ENCODE measurements at regions not wholly inside any gene's neighbourhood (a gene's known extent, or its start where the extent isn't known, plus 50 kb on each side); places are given as distances from the start of the nearest gene placed in this dataset.
A peak's percentile ranks its signal among the peaks of the same experiment; 100 is the strongest.
"Not testable (repeated sequence)": the region's sequence is repeated elsewhere in the genome, so short reads cannot be mapped to it uniquely, and the experiment has no call there.

- not testable (repeated sequence) for H3K36me3 ChIP-seq (ENCODE audit: control insufficient read depth in 3 of 3, insufficient read depth in 2 of 3, low read depth in 1 of 3, low read length in 3 of 3); H3K4me3 ChIP-seq (ENCODE audit: low read depth in 1 of 3, low read length in 3 of 3); FAIRE-seq; H3K27ac ChIP-seq (ENCODE audit: low read depth in 1 of 3, low read length in 2 of 3); H3K9me3 ChIP-seq (ENCODE audit: control insufficient read depth in 2 of 2, insufficient read depth in 1 of 2, low read depth in 1 of 2, low read length in 1 of 2); H3K27me3 ChIP-seq (ENCODE audit: control insufficient read depth in 3 of 3, insufficient read depth in 3 of 3, low read length in 3 of 3); H3K4me1 ChIP-seq (ENCODE audit: control insufficient read depth in 3 of 3, insufficient read depth in 2 of 3, low read depth in 1 of 3, low read length in 2 of 3); DNase-seq
- WGBS, 3 donors = no CpG with 5 or more reads among the region's 12 CpGs
Measured at GRCh38 chrX:3875638-3876037, 162.2 kb upstream of the PRKX start.

GRCh38 chrX:3872226-3872879 lies 158.9 kb upstream of the PRKX start:
- H3K4me1 ChIP-seq (ENCODE audit: control insufficient read depth in 3 of 3, insufficient read depth in 2 of 3, low read depth in 1 of 3, low read length in 2 of 3); H3K36me3 ChIP-seq (ENCODE audit: control insufficient read depth in 3 of 3, insufficient read depth in 2 of 3, low read depth in 1 of 3, low read length in 3 of 3); H3K4me3 ChIP-seq (ENCODE audit: low read depth in 1 of 3, low read length in 3 of 3); H3K27me3 ChIP-seq (ENCODE audit: control insufficient read depth in 3 of 3, insufficient read depth in 3 of 3, low read length in 3 of 3); H3K9me3 ChIP-seq (ENCODE audit: control insufficient read depth in 2 of 2, insufficient read depth in 1 of 2, low read depth in 1 of 2, low read length in 1 of 2); DNase-seq: not testable (repeated sequence)
- peak overlapping the region in 1 of 3 donors; percentile 11 for H3K27ac ChIP-seq (ENCODE audit: low read depth in 1 of 3, low read length in 2 of 3)
- FAIRE-seq = peak; percentile 72
- 14 to 68% methylated on average over 5 to 6 of the region's 12 CpGs; no CpG with 5 or more reads in 1 of the 3 donors for WGBS, 3 donors

GRCh38 chrX:3867067-3867831 lies 153.8 kb upstream of the PRKX start:
- WGBS, 3 donors = 91% methylated on average over 13 of the region's 19 CpGs; no CpG with 5 or more reads in 2 of the 3 donors
- H3K9me3 ChIP-seq (ENCODE audit: control insufficient read depth in 2 of 2, insufficient read depth in 1 of 2, low read depth in 1 of 2, low read length in 1 of 2); FAIRE-seq; H3K4me3 ChIP-seq (ENCODE audit: low read depth in 1 of 3, low read length in 3 of 3); H3K4me1 ChIP-seq (ENCODE audit: control insufficient read depth in 3 of 3, insufficient read depth in 2 of 3, low read depth in 1 of 3, low read length in 2 of 3); H3K27me3 ChIP-seq (ENCODE audit: control insufficient read depth in 3 of 3, insufficient read depth in 3 of 3, low read length in 3 of 3); DNase-seq; H3K36me3 ChIP-seq (ENCODE audit: control insufficient read depth in 3 of 3, insufficient read depth in 2 of 3, low read depth in 1 of 3, low read length in 3 of 3); H3K27ac ChIP-seq (ENCODE audit: low read depth in 1 of 3, low read length in 2 of 3): not testable (repeated sequence)

- H3K36me3 ChIP-seq (ENCODE audit: control insufficient read depth in 3 of 3, insufficient read depth in 2 of 3, low read depth in 1 of 3, low read length in 3 of 3); FAIRE-seq; H3K27me3 ChIP-seq (ENCODE audit: control insufficient read depth in 3 of 3, insufficient read depth in 3 of 3, low read length in 3 of 3); H3K9me3 ChIP-seq (ENCODE audit: control insufficient read depth in 2 of 2, insufficient read depth in 1 of 2, low read depth in 1 of 2, low read length in 1 of 2); DNase-seq; H3K4me1 ChIP-seq (ENCODE audit: control insufficient read depth in 3 of 3, insufficient read depth in 2 of 3, low read depth in 1 of 3, low read length in 2 of 3); H3K27ac ChIP-seq (ENCODE audit: low read depth in 1 of 3, low read length in 2 of 3); H3K4me3 ChIP-seq (ENCODE audit: low read depth in 1 of 3, low read length in 3 of 3): not testable (repeated sequence)
- WGBS, 3 donors = no CpG with 5 or more reads among the region's 4 CpGs
Measured at GRCh38 chrX:3858332-3858731, 144.9 kb upstream of the PRKX start.

GRCh38 chrX:3843522-3844145 lies 130.2 kb upstream of the PRKX start:
- H3K4me1 ChIP-seq (ENCODE audit: control insufficient read depth in 3 of 3, insufficient read depth in 2 of 3, low read depth in 1 of 3, low read length in 2 of 3); H3K27ac ChIP-seq (ENCODE audit: low read depth in 1 of 3, low read length in 2 of 3); H3K27me3 ChIP-seq (ENCODE audit: control insufficient read depth in 3 of 3, insufficient read depth in 3 of 3, low read length in 3 of 3); FAIRE-seq; H3K9me3 ChIP-seq (ENCODE audit: control insufficient read depth in 2 of 2, insufficient read depth in 1 of 2, low read depth in 1 of 2, low read length in 1 of 2); DNase-seq; H3K36me3 ChIP-seq (ENCODE audit: control insufficient read depth in 3 of 3, insufficient read depth in 2 of 3, low read depth in 1 of 3, low read length in 3 of 3): not testable (repeated sequence)
- WGBS, 3 donors = 1% methylated on average over 9 of the region's 85 CpGs; no CpG with 5 or more reads in 2 of the 3 donors
- H3K4me3 ChIP-seq (ENCODE audit: low read depth in 1 of 3, low read length in 3 of 3) = peak overlapping the region in 2 of 3 donors; percentile 36 to 44

- not testable (repeated sequence) for H3K4me1 ChIP-seq (ENCODE audit: control insufficient read depth in 3 of 3, insufficient read depth in 2 of 3, low read depth in 1 of 3, low read length in 2 of 3); H3K27me3 ChIP-seq (ENCODE audit: control insufficient read depth in 3 of 3, insufficient read depth in 3 of 3, low read length in 3 of 3); FAIRE-seq; H3K36me3 ChIP-seq (ENCODE audit: control insufficient read depth in 3 of 3, insufficient read depth in 2 of 3, low read depth in 1 of 3, low read length in 3 of 3); DNase-seq; H3K9me3 ChIP-seq (ENCODE audit: control insufficient read depth in 2 of 2, insufficient read depth in 1 of 2, low read depth in 1 of 2, low read length in 1 of 2)
- peak overlapping the region in 2 of 3 donors; percentile 41 to 50 for H3K4me3 ChIP-seq (ENCODE audit: low read depth in 1 of 3, low read length in 3 of 3)
- WGBS, 3 donors = 0% methylated on average over 20 to 33 of the region's 70 CpGs; no CpG with 5 or more reads in 1 of the 3 donors
- peak overlapping the region in 1 of 3 donors; percentile 31 for H3K27ac ChIP-seq (ENCODE audit: low read depth in 1 of 3, low read length in 2 of 3)
Measured at GRCh38 chrX:3842822-3843521, 129.5 kb upstream of the PRKX start.

- H3K27me3 ChIP-seq (ENCODE audit: control insufficient read depth in 3 of 3, insufficient read depth in 3 of 3, low read length in 3 of 3) = not testable (repeated sequence)
- 100% methylated on average over 2 of the region's 24 CpGs; no CpG with 5 or more reads in 2 of the 3 donors for WGBS, 3 donors
Measured at GRCh38 chrX:3838754-3839153, 125.3 kb upstream of the PRKX start.

GRCh38 chrX:3837958-3838643 lies 124.7 kb upstream of the PRKX start:
- H3K4me1 ChIP-seq (ENCODE audit: control insufficient read depth in 3 of 3, insufficient read depth in 2 of 3, low read depth in 1 of 3, low read length in 2 of 3); FAIRE-seq; DNase-seq; H3K27me3 ChIP-seq (ENCODE audit: control insufficient read depth in 3 of 3, insufficient read depth in 3 of 3, low read length in 3 of 3); H3K36me3 ChIP-seq (ENCODE audit: control insufficient read depth in 3 of 3, insufficient read depth in 2 of 3, low read depth in 1 of 3, low read length in 3 of 3); H3K9me3 ChIP-seq (ENCODE audit: control insufficient read depth in 2 of 2, insufficient read depth in 1 of 2, low read depth in 1 of 2, low read length in 1 of 2); H3K27ac ChIP-seq (ENCODE audit: low read depth in 1 of 3, low read length in 2 of 3); H3K4me3 ChIP-seq (ENCODE audit: low read depth in 1 of 3, low read length in 3 of 3): not testable (repeated sequence)
- WGBS, 3 donors = 90 to 96% methylated on average over 4 to 9 of the region's 58 CpGs; no CpG with 5 or more reads in 1 of the 3 donors

More at GRCh38 chrX:3838754-3839153, 125.3 kb upstream of the PRKX start:
- not testable (repeated sequence) for H3K9me3 ChIP-seq (ENCODE audit: control insufficient read depth in 2 of 2, insufficient read depth in 1 of 2, low read depth in 1 of 2, low read length in 1 of 2); H3K4me1 ChIP-seq (ENCODE audit: control insufficient read depth in 3 of 3, insufficient read depth in 2 of 3, low read depth in 1 of 3, low read length in 2 of 3); H3K4me3 ChIP-seq (ENCODE audit: low read depth in 1 of 3, low read length in 3 of 3); H3K36me3 ChIP-seq (ENCODE audit: control insufficient read depth in 3 of 3, insufficient read depth in 2 of 3, low read depth in 1 of 3, low read length in 3 of 3); H3K27ac ChIP-seq (ENCODE audit: low read depth in 1 of 3, low read length in 2 of 3); FAIRE-seq; DNase-seq

All from small intestine (tissue), 7 donors.